ENCODE measurements at regions not wholly inside any gene's neighbourhood (a gene's known extent, or its start where the extent isn't known, plus 50 kb on each side); places are given as distances from the start of the nearest gene placed in this dataset.

- no peaks in the 10 kb centered on the region for H3K4me1 ChIP-seq (ENCODE audit: insufficient read depth, low read length, severe bottlenecking)
- H3K36me3 ChIP-seq (ENCODE audit: insufficient read depth, low read length), result no peaks in the 10 kb centered on the region
- H4K20me1 ChIP-seq (ENCODE audit: insufficient read depth, low read length), result no peaks in the 10 kb centered on the region
- H2AFZ ChIP-seq (ENCODE audit: low read length), result no peak overlapping the region
- TF ChIP-seq, protein P1, sequence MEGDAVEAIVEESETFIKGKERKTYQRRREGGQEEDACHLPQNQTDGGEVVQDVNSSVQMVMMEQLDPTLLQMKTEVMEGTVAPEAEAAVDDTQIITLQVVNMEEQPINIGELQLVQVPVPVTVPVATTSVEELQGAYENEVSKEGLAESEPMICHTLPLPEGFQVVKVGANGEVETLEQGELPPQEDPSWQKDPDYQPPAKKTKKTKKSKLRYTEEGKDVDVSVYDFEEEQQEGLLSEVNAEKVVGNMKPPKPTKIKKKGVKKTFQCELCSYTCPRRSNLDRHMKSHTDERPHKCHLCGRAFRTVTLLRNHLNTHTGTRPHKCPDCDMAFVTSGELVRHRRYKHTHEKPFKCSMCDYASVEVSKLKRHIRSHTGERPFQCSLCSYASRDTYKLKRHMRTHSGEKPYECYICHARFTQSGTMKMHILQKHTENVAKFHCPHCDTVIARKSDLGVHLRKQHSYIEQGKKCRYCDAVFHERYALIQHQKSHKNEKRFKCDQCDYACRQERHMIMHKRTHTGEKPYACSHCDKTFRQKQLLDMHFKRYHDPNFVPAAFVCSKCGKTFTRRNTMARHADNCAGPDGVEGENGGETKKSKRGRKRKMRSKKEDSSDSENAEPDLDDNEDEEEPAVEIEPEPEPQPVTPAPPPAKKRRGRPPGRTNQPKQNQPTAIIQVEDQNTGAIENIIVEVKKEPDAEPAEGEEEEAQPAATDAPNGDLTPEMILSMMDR (IDR thresholded peaks at IDR 0.05; ENCODE audit: low read length), result no peak
- TF ChIP-seq EZH2 (IDR thresholded peaks at IDR 0.05; ENCODE audit: borderline replicate concordance, low read length), result no peak
- no peaks in the 10 kb centered on the region for H3K9me2 ChIP-seq (ENCODE audit: low read depth, low read length)
- no peaks in the 10 kb centered on the region for H3F3A ChIP-seq (ENCODE audit: insufficient read depth, low read length)
- no peaks in the 10 kb centered on the region for H3K9me3 ChIP-seq (ENCODE audit: low read length)
- H3K79me2 ChIP-seq (ENCODE audit: insufficient read depth, low read length), result no peaks in the 10 kb centered on the region
- no peak overlapping the region for H3K4me2 ChIP-seq (ENCODE audit: low read length)
- H3K9ac ChIP-seq (ENCODE audit: low read length), result no peak overlapping the region
- H3K27ac ChIP-seq (ENCODE audit: low read depth, low read length, poor library complexity, severe bottlenecking), result no peak overlapping the region
- no peaks in the 10 kb centered on the region for H3K27me3 ChIP-seq (ENCODE audit: insufficient read depth, low read length)
- H3K4me3 ChIP-seq (ENCODE audit: low read depth, low read length, poor library complexity, severe bottlenecking), result no peak overlapping the region
These were observed 1650.5 kb upstream of the NUDT12 start for GRCh38 chr5:105213078-105213477.

DNA sequence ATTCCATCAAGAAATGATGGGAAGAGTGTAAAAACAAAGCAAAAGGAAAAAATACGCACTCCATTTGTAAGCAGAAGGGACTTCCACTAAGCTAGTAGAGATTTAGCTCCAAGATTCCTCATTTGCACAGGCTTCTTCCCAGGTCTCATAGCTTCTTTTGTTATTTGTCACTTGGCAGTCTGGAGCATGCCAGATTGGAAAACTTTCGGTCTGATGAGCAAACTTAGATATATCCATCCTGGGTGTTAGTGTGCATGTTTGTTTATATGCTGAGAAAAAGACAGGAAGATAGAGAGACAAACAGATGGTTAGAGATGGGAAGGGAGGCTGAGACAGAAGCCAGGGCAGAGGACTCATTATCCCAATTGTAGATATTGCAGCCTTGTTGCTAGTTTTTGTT lies 1644.5 kb upstream of the NUDT12 start:
- H3K4me2 ChIP-seq (ENCODE audit: low read length), result no peak overlapping the region
- H3K36me3 ChIP-seq (ENCODE audit: insufficient read depth, low read length), result no peaks in the 10 kb centered on the region
- TF ChIP-seq EZH2 (IDR thresholded peaks at IDR 0.05; ENCODE audit: borderline replicate concordance, low read length), result no peak
- TF ChIP-seq, protein P1 (IDR thresholded peaks at IDR 0.05; ENCODE audit: low read length), result no peak
- no peak overlapping the region for H3K27ac ChIP-seq (ENCODE audit: low read depth, low read length, poor library complexity, severe bottlenecking)
- H3F3A ChIP-seq (ENCODE audit: insufficient read depth, low read length), result no peaks in the 10 kb centered on the region
- no peak overlapping the region for H2AFZ ChIP-seq (ENCODE audit: low read length)
- H3K4me1 ChIP-seq (ENCODE audit: insufficient read depth, low read length, severe bottlenecking), result no peaks in the 10 kb centered on the region
- no peaks in the 10 kb centered on the region for H3K9me3 ChIP-seq (ENCODE audit: low read length)
- H3K9ac ChIP-seq (ENCODE audit: low read length), result no peak overlapping the region
- H3K4me3 ChIP-seq (ENCODE audit: low read depth, low read length, poor library complexity, severe bottlenecking), result no peak overlapping the region
- no peaks in the 10 kb centered on the region for H3K9me2 ChIP-seq (ENCODE audit: low read depth, low read length)
- H3K79me2 ChIP-seq (ENCODE audit: insufficient read depth, low read length), result no peaks in the 10 kb centered on the region
- H3K27me3 ChIP-seq (ENCODE audit: insufficient read depth, low read length), result no peaks in the 10 kb centered on the region
- no peaks in the 10 kb centered on the region for H4K20me1 ChIP-seq (ENCODE audit: insufficient read depth, low read length)

DNA sequence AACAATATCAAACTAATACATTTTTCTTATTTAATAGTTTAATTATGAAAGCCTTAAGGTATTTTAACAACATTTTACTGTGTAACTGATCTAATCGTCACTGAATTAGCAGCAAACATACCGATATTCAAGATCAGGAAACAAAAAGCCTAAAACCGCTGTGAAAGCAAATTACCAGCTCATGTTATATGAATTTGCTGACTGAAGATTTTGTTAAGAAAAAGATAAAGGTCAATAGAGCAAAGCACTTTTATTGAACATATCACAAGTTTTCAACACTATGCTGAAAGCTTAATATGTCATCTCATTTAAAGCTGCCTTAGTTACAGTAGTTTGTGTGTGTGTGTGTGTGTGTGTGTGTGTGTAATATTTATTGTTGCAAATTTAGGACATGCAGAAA lies 1634.9 kb upstream of the NUDT12 start:
- no peak overlapping the region for H3K9ac ChIP-seq (ENCODE audit: low read length)
- H3F3A ChIP-seq (ENCODE audit: insufficient read depth, low read length), result no peaks in the 10 kb centered on the region
- no peaks in the 10 kb centered on the region for H4K20me1 ChIP-seq (ENCODE audit: insufficient read depth, low read length)
- no peak overlapping the region for H2AFZ ChIP-seq (ENCODE audit: low read length)
- no peak overlapping the region for H3K27ac ChIP-seq (ENCODE audit: low read depth, low read length, poor library complexity, severe bottlenecking)
- H3K4me1 ChIP-seq (ENCODE audit: insufficient read depth, low read length, severe bottlenecking), result no peaks in the 10 kb centered on the region
- no peak for TF ChIP-seq EZH2 (IDR thresholded peaks at IDR 0.05; ENCODE audit: borderline replicate concordance, low read length)
- TF ChIP-seq, protein P1 (IDR thresholded peaks at IDR 0.05; ENCODE audit: low read length), result no peak
- no peaks in the 10 kb centered on the region for H3K79me2 ChIP-seq (ENCODE audit: insufficient read depth, low read length)
- no peaks in the 10 kb centered on the region for H3K9me3 ChIP-seq (ENCODE audit: low read length)
- H3K4me2 ChIP-seq (ENCODE audit: low read length), result no peak overlapping the region
- no peak overlapping the region for H3K4me3 ChIP-seq (ENCODE audit: low read depth, low read length, poor library complexity, severe bottlenecking)
- H3K9me2 ChIP-seq (ENCODE audit: low read depth, low read length), result no peaks in the 10 kb centered on the region
- H3K27me3 ChIP-seq (ENCODE audit: insufficient read depth, low read length), result no peaks in the 10 kb centered on the region
- no peaks in the 10 kb centered on the region for H3K36me3 ChIP-seq (ENCODE audit: insufficient read depth, low read length)
